ENCODE measurements at regions not wholly inside any gene's neighbourhood (a gene's known extent, or its start where the extent isn't known, plus 50 kb on each side); places are given as distances from the start of the nearest gene placed in this dataset.
"Not testable (repeated sequence)": the region's sequence is repeated elsewhere in the genome, so short reads cannot be mapped to it uniquely, and the experiment has no call there.

GRCh38 chr17:15835481-15835880 lies 103.4 kb downstream of the TBC1D26 start:
- TF ChIP-seq, protein P1, sequence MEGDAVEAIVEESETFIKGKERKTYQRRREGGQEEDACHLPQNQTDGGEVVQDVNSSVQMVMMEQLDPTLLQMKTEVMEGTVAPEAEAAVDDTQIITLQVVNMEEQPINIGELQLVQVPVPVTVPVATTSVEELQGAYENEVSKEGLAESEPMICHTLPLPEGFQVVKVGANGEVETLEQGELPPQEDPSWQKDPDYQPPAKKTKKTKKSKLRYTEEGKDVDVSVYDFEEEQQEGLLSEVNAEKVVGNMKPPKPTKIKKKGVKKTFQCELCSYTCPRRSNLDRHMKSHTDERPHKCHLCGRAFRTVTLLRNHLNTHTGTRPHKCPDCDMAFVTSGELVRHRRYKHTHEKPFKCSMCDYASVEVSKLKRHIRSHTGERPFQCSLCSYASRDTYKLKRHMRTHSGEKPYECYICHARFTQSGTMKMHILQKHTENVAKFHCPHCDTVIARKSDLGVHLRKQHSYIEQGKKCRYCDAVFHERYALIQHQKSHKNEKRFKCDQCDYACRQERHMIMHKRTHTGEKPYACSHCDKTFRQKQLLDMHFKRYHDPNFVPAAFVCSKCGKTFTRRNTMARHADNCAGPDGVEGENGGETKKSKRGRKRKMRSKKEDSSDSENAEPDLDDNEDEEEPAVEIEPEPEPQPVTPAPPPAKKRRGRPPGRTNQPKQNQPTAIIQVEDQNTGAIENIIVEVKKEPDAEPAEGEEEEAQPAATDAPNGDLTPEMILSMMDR (IDR thresholded peaks at IDR 0.05): not testable (repeated sequence)
- not testable (repeated sequence) for TF ChIP-seq POLR2AphosphoS5 (IDR thresholded peaks at IDR 0.05)

Data from upper lobe of left lung (tissue), 4 donors.